ENCODE measurements at regions not wholly inside any gene's neighbourhood (a gene's known extent, or its start where the extent isn't known, plus 50 kb on each side); places are given as distances from the start of the nearest gene placed in this dataset.

GRCh38 chr10:3853016-3853415, 68.0 kb upstream of the KLF6 start:
- DNase-seq = no peak

DNA sequence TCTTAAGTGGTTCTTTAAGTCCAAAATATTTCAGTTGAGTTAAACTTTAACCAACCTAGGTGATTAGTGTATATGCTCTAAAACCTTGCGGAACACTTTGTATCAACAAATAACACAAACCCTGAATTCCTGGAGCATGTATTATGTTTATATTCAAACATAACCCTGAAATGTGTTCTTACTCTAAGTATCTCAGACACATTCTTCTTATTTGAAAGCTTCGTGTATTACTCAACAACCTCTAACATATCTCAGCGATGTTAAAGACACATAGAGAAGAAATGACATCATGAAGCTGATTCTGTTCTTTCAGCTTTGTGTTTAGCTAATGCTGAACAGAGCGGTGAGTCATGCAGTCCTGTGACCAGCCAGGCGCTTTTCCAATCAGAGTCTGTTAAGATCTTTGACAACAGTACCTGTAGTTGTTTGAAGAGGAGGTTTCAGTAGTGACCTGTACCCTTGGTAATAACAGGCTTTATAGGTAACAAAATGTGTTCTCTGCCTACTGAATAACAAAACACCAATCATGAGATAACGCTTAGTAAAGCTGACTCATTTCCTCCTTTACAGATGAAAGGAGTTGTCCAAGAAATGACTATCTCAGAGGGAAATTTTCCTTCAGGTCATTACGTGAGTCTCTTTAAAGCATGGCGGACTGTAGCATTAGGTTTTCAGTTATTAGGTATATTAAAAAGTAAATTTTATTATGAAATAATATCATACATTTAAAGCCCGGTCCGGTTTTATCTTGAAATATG, 67.3 kb upstream of the KLF6 start:
- peak; percentile 50 for DNase-seq

DNA sequence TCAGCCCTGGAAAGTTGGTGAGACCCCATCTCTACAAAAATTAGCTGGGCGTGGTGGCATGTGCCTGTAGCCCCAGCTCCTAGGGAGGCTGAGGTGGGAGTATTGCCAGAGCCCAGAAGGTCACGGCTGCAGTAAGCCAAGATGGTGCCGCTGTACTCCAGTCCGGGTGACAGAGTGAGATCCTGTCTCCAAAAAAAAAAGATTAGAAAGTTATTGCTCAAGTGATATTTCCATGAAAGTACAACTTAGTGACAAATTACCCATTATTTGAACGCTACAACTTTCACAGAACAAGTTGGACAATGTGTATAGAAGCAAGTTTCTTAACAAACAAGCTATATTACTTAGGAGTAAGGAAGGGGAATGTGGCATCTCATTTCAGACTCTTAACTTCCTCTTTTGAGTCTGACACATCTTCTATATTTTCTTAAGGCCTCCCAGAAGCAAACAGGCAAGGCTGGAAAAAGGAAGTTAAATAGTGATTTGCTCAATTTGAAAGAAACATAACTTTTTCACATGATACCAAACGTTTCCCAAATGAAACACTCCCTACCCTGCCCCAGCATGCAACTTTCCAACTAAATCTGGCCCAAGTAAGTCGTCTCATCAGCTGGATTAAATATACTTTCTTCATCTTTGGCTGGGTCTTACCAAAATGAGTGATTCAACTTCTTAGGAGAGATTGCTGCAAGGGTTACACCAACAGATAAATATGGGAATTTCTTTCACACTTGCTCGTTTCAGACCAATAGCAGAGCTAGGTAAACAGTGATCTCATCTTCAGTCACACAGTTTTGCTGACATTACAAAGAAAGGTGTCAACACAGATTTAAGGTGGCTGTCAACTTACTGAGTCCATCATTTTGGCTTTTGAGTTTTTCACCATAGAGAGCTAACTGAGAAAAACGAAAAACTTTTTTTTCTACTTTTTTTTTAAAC, 66.3 kb upstream of the KLF6 start:
- no peak for DNase-seq

- no peak for DNase-seq
Observed at GRCh38 chr10:3848775-3849635, 64.0 kb upstream of the KLF6 start.

- no peak for DNase-seq
Observed at GRCh38 chr10:3848005-3848774, 63.2 kb upstream of the KLF6 start.

DNA sequence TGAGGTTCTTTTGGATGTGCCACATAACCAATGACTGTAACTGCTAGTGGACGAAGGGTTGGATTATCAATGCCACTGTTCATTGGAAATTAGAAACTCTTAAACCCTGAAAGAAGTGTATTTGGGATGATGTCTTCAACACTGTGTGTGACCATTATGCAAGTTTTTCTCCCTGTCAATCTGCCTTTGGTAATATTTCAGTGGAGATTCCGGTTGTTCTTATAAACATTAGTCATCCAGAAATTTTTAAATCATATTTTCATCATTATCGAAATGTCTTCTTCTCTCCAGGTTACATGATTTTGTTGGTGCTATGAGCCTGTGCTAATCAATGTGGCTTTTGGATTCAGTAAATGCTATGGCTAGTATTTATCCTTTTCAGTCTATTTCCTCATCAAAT, 61.7 kb upstream of the KLF6 start:
- DNase-seq = no peak

GRCh38 chr10:3844491-3845025, 59.5 kb upstream of the KLF6 start:
- DNase-seq = no peak

GRCh38 chr10:3838460-3839437, 53.7 kb upstream of the KLF6 start:
- DNase-seq = no peak

DNA sequence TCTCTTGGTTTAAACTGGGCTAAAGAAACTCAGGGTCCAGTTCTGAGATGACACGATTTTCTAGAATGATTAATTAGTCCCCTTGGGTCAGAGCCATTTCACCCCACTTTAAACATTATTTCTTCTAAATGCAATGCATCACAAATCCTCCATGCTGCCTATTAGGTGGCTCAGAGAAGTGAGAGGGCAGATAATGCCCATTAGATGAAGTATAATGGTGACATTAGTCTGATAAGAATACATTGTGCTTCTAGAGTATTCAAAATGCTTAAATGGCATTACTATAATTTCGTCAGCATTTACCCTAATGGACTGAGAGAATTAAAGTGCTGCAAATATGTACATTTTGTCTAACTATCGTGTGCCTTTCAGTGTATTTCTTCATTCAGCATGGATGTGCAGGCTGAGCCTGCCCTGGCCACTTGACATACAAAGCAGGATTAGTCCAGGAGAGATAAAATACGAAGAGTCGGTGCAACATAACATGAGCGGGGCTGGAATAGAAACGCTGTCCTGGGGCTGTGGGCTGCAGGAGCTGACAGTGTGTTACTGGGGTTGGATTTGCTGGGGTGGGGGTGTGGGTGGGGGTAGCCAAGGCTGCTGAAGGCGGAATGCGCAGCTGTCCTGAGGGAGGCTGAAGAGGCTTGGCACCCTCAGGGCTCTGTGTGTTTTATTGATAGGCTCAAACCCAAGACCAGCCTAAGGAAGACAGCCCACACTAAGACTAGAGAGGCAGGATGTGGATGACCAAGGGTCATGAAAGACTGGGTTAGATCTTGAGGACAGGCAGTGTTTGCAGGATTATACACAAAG, 52.8 kb upstream of the KLF6 start:
- no peak for DNase-seq

DNA sequence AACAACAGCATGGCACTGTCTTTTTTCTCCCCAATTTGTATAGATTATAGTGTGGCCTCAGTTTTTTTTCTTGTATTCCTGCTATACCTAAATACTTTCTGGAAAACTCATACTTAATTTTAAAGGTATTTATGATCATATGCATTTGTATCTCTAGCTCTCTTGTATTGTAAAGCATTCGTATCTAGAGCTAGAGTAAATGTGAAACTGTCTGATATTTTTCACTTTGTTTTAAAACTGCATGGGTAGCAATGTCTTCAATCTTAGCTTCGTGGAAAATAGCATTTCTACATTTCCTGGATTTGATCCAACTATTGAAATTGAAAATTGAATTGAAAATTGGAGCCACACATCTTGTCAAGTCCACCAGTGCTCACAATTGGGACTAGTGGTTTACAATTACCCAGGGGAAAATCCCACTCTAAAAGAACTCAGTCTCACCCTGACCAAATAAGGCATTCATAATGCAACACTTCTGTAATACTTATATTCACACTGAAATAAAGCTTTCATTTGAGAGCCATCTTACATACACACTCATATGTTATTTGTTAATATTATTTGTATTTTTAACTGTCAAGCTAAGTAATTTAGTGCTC, 51.3 kb upstream of the KLF6 start:
- no peak for DNase-seq

- DNase-seq = no peak
Observed at GRCh38 chr10:3835770-3836169, 50.8 kb upstream of the KLF6 start.

- no peak for DNase-seq
Observed at GRCh38 chr10:3834947-3835346, 49.9 kb upstream of the KLF6 start.

All from NK-92 treated with Interleukin-12 subunit alpha and Interleukin-12 subunit beta, amount 100 ng/mL, for 24 hours (cell line).